Liver (tissue), 8 donors: ENCODE measurements at regions not wholly inside any gene's neighbourhood (a gene's known extent, or its start where the extent isn't known, plus 50 kb on each side); places are given as distances from the start of the nearest gene placed in this dataset.

Experiments used
- DNase-seq: peaks from one replicate; pipeline ENCODE4 v3.0.0-alpha.2; 2017; ENCODE audit warnings: low spot score
- H3K27ac ChIP-seq, 2 donors: one replicate each; pipeline ENCODE4 v1.7.0; 2013; ENCODE audit warnings: inconsistent platforms in 2 of 2, low read length in 2 of 2, control low read depth in 1 of 2, low read depth in 1 of 2, mild to moderate bottlenecking in 1 of 2
- H3K27me3 ChIP-seq, 4 donors: one replicate each; pipeline versions ENCODE4 v1.6.1 to v1.7.0; 2013; ENCODE audit warnings: low read length in 3 of 4, inconsistent platforms in 1 of 4, mild to moderate bottlenecking in 1 of 4, moderate library complexity in 1 of 4; ENCODE audit not compliant: control insufficient read depth in 4 of 4, insufficient read depth in 4 of 4
- H3K36me3 ChIP-seq, 4 donors: one replicate each; pipeline versions ENCODE4 v1.6.1 to v1.7.0; 2013; ENCODE audit warnings: low read length in 3 of 4, mild to moderate bottlenecking in 3 of 4, low read depth in 1 of 4, moderate library complexity in 1 of 4; ENCODE audit not compliant: control insufficient read depth in 4 of 4, insufficient read depth in 3 of 4
- H3K4me1 ChIP-seq, 4 donors: one replicate each; pipeline versions ENCODE4 v1.6.1 to v1.7.0; 2013; ENCODE audit warnings: low read length in 3 of 4, mild to moderate bottlenecking in 3 of 4, moderate library complexity in 1 of 4; ENCODE audit not compliant: control insufficient read depth in 4 of 4, insufficient read depth in 4 of 4
- H3K4me3 ChIP-seq, 3 donors: one replicate each; pipeline versions ENCODE4 v1.6.1 to v1.7.0; 2013; ENCODE audit warnings: low read length in 3 of 3, control low read depth in 1 of 3, low read depth in 1 of 3, mild to moderate bottlenecking in 1 of 3
- H3K9ac ChIP-seq, 2 donors: one replicate each; pipeline ENCODE4 v1.7.0; 2013; ENCODE audit warnings: low read length in 2 of 2, mild to moderate bottlenecking in 2 of 2, moderate library complexity in 2 of 2, control low read depth in 1 of 2, low read depth in 1 of 2
- H3K9me3 ChIP-seq, 4 donors: one replicate each; pipeline versions ENCODE4 v1.6.1 to v1.7.0; 2013; ENCODE audit warnings: low read length in 3 of 4; ENCODE audit not compliant: control insufficient read depth in 4 of 4
- EGR1 ChIP-seq, 2 donors: IDR thresholded peaks; 2 replicates each; pipeline ENCODE4 v1.6.1; 2016 to 2018; ENCODE audit warnings: antibody characterized with exemption in 2 of 2, low read depth in 2 of 2
- FOXA1 ChIP-seq: IDR thresholded peaks from 2 replicates; pipeline ENCODE4 v1.6.1; 2016; ENCODE audit warnings: antibody characterized with exemption
- FOXA2 ChIP-seq: IDR thresholded peaks from 2 replicates; pipeline ENCODE4 v1.6.1; 2016; ENCODE audit warnings: antibody characterized with exemption
- GABPA ChIP-seq, 2 donors: IDR thresholded peaks in 1 of 2; conservative IDR thresholded peaks in 1 of 2; 2 replicates each; pipeline ENCODE4 v1.6.1; 2016; ENCODE audit warnings: antibody characterized with exemption in 2 of 2, mild to moderate bottlenecking in 1 of 2, moderate library complexity in 1 of 2
- HNF4A ChIP-seq, 2 donors: conservative IDR thresholded peaks; 2 replicates each; pipeline ENCODE4 v1.6.1; 2016; ENCODE audit warnings: antibody characterized with exemption in 2 of 2, mild to moderate bottlenecking in 2 of 2
- HNF4G ChIP-seq: IDR thresholded peaks from 2 replicates; pipeline ENCODE4 v1.6.1; 2016; ENCODE audit warnings: antibody characterized with exemption
- JUND ChIP-seq, 2 donors: IDR thresholded peaks; 2 replicates each; pipeline ENCODE4 v1.6.1; 2016; ENCODE audit warnings: antibody characterized with exemption in 2 of 2
- NR2F2 ChIP-seq: IDR thresholded peaks from 2 replicates; pipeline ENCODE4 v1.6.1; 2016; ENCODE audit warnings: antibody characterized with exemption
- RAD21 ChIP-seq, 2 donors: IDR thresholded peaks; 2 replicates each; pipeline ENCODE4 v1.6.1; 2016; ENCODE audit warnings: antibody characterized with exemption in 2 of 2, mild to moderate bottlenecking in 2 of 2
- RXRA ChIP-seq, 2 donors: IDR thresholded peaks; 2 replicates each; pipeline ENCODE4 v1.6.1; 2017 to 2018; ENCODE audit warnings: antibody characterized with exemption in 2 of 2, mild to moderate bottlenecking in 1 of 2
- SP1 ChIP-seq: IDR thresholded peaks from 2 replicates; pipeline ENCODE4 v1.6.1; 2018; ENCODE audit warnings: antibody characterized with exemption, mild to moderate bottlenecking
- TAF1 ChIP-seq: conservative IDR thresholded peaks from 2 replicates; pipeline ENCODE4 v1.6.1; 2016; ENCODE audit warnings: antibody characterized with exemption, mild to moderate bottlenecking
- YY1 ChIP-seq: IDR thresholded peaks from 2 replicates; pipeline ENCODE4 v1.6.1; 2016; ENCODE audit warnings: antibody characterized with exemption, mild to moderate bottlenecking
- WGBS: extraction: QIAGEN DNeasy Blood & Tissue Kit; methylation state at CpG from one replicate; pipeline ENCODE4 v1.1.7; 2013; 5-methylcytosine and 5-hydroxymethylcytosine counted together
- TF ChIP-seq, protein P1 (sequence below): fragments of 150-350 bp; IDR thresholded peaks from 2 replicates; pipeline ENCODE4 v1.5.1; 2017; ENCODE audit warnings: improper control_type of control experiment, low read depth, low read length; ENCODE audit not compliant: missing input control
- TF ChIP-seq, protein P2 (sequence below): IDR thresholded peaks from 2 replicates; pipeline ENCODE4 v1.6.1; 2016; ENCODE audit warnings: antibody characterized with exemption
- TF ChIP-seq, protein P3 (sequence below): IDR thresholded peaks from 2 replicates; pipeline ENCODE4 v1.6.1; 2016; ENCODE audit warnings: antibody characterized with exemption
- TF ChIP-seq, protein P4 (sequence below): IDR thresholded peaks from 2 replicates; pipeline ENCODE4 v1.6.1; 2016; ENCODE audit warnings: antibody characterized with exemption
- TF ChIP-seq, protein P5 (sequence below): IDR thresholded peaks from 2 replicates; pipeline ENCODE4 v1.6.1; 2016; ENCODE audit warnings: antibody characterized with exemption, mild to moderate bottlenecking
- donor health status: healthy.
- donor health status: healthy.
- donor health status: healthy.
- donor health status: healthy.
- donor health status: healthy.

DNA sequence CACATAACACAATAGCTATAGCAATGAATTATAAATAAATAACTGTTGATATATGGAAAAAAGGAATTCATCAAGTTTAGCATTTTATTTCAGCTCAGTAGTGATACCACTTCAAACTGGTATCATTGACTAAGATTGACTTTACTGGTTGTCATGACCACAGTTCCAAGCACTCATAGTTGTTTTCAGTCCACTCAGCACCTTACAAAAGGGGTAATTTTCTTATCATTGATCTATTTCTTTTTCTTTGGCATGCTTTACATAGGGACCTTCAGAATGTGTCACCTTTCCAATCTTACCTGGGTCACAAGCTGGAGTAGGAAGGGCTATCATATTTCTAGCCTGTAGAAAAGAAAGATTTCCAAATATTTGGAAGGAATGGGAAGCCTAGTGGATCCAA, 275.5 kb upstream of the TMEM229A start:
- Histone ChIP-seq H3K27ac (no peak overlapping the region), H3K4me3 (no peak overlapping the region), H3K27me3 (no peaks in the 10 kb centered on the region), H3K9ac (no peak overlapping the region), H3K9me3 (no peaks in the 10 kb centered on the region), H3K36me3 (no peaks in the 10 kb centered on the region), H3K4me1 (no peaks in the 10 kb centered on the region)
- no peak for DNase-seq
- TF ChIP-seq RXRA (IDR thresholded peaks at IDR 0.05) (no peak), JUND (IDR thresholded peaks at IDR 0.05) (no peak), GABPA (IDR thresholded peaks at IDR 0.05 in 1 of 2, conservative IDR thresholded peaks at IDR 0.05 in 1 of 2) (no peak), HNF4A (conservative IDR thresholded peaks at IDR 0.05) (no peak), FOXA1 (no peak)
- TF ChIP-seq, protein P1, sequence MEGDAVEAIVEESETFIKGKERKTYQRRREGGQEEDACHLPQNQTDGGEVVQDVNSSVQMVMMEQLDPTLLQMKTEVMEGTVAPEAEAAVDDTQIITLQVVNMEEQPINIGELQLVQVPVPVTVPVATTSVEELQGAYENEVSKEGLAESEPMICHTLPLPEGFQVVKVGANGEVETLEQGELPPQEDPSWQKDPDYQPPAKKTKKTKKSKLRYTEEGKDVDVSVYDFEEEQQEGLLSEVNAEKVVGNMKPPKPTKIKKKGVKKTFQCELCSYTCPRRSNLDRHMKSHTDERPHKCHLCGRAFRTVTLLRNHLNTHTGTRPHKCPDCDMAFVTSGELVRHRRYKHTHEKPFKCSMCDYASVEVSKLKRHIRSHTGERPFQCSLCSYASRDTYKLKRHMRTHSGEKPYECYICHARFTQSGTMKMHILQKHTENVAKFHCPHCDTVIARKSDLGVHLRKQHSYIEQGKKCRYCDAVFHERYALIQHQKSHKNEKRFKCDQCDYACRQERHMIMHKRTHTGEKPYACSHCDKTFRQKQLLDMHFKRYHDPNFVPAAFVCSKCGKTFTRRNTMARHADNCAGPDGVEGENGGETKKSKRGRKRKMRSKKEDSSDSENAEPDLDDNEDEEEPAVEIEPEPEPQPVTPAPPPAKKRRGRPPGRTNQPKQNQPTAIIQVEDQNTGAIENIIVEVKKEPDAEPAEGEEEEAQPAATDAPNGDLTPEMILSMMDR, result no peak
- TF ChIP-seq, protein P2, sequence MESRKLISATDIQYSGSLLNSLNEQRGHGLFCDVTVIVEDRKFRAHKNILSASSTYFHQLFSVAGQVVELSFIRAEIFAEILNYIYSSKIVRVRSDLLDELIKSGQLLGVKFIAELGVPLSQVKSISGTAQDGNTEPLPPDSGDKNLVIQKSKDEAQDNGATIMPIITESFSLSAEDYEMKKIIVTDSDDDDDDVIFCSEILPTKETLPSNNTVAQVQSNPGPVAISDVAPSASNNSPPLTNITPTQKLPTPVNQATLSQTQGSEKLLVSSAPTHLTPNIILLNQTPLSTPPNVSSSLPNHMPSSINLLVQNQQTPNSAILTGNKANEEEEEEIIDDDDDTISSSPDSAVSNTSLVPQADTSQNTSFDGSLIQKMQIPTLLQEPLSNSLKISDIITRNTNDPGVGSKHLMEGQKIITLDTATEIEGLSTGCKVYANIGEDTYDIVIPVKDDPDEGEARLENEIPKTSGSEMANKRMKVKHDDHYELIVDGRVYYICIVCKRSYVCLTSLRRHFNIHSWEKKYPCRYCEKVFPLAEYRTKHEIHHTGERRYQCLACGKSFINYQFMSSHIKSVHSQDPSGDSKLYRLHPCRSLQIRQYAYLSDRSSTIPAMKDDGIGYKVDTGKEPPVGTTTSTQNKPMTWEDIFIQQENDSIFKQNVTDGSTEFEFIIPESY, result no peak

DNA sequence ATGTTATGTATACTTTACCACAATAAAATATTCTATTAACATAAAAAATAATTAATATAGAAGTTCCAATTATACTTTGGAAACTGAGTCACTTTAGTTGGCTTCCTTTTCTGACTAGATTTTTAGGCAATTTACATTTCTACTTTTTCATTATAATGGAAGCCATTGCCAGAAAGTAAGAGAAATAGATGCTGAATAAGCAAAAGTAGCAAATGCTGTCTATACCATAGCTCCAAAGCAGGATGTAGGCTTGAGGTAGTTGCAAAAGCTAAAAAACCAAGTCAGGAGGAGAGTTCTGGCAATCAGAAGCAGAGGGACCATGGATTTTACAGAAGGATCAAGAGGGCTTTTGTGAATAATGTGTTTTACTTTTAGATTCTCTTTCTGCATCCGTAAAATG, 262.4 kb upstream of the TMEM229A start:
- H3K4me3 ChIP-seq, result no peak overlapping the region
- DNase-seq, result no peak
- no peaks in the 10 kb centered on the region for H3K27me3 ChIP-seq
- no peaks in the 10 kb centered on the region for H3K36me3 ChIP-seq
- TF ChIP-seq, protein P1, result no peak
- TF ChIP-seq JUND (IDR thresholded peaks at IDR 0.05), result no peak
- TF ChIP-seq, protein P3, sequence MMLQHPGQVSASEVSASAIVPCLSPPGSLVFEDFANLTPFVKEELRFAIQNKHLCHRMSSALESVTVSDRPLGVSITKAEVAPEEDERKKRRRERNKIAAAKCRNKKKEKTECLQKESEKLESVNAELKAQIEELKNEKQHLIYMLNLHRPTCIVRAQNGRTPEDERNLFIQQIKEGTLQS, result no peak
- TF ChIP-seq, protein P2, result no peak
- TF ChIP-seq FOXA2, result no peak
- TF ChIP-seq, protein P4, sequence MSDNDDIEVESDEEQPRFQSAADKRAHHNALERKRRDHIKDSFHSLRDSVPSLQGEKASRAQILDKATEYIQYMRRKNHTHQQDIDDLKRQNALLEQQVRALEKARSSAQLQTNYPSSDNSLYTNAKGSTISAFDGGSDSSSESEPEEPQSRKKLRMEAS, result no peak
- no peak for TF ChIP-seq YY1
- TF ChIP-seq TAF1, result no peak
- no peak for TF ChIP-seq GABPA (IDR thresholded peaks at IDR 0.05 in 1 of 2, conservative IDR thresholded peaks at IDR 0.05 in 1 of 2)
- no peak for TF ChIP-seq FOXA1
- no peak for TF ChIP-seq SP1
- no peak for TF ChIP-seq NR2F2
- TF ChIP-seq, protein P5, sequence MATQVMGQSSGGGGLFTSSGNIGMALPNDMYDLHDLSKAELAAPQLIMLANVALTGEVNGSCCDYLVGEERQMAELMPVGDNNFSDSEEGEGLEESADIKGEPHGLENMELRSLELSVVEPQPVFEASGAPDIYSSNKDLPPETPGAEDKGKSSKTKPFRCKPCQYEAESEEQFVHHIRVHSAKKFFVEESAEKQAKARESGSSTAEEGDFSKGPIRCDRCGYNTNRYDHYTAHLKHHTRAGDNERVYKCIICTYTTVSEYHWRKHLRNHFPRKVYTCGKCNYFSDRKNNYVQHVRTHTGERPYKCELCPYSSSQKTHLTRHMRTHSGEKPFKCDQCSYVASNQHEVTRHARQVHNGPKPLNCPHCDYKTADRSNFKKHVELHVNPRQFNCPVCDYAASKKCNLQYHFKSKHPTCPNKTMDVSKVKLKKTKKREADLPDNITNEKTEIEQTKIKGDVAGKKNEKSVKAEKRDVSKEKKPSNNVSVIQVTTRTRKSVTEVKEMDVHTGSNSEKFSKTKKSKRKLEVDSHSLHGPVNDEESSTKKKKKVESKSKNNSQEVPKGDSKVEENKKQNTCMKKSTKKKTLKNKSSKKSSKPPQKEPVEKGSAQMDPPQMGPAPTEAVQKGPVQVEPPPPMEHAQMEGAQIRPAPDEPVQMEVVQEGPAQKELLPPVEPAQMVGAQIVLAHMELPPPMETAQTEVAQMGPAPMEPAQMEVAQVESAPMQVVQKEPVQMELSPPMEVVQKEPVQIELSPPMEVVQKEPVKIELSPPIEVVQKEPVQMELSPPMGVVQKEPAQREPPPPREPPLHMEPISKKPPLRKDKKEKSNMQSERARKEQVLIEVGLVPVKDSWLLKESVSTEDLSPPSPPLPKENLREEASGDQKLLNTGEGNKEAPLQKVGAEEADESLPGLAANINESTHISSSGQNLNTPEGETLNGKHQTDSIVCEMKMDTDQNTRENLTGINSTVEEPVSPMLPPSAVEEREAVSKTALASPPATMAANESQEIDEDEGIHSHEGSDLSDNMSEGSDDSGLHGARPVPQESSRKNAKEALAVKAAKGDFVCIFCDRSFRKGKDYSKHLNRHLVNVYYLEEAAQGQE, result no peak
- no peak for TF ChIP-seq RAD21 (IDR thresholded peaks at IDR 0.05)
- no peak for TF ChIP-seq HNF4G
- TF ChIP-seq HNF4A (conservative IDR thresholded peaks at IDR 0.05), result no peak
- TF ChIP-seq EGR1 (IDR thresholded peaks at IDR 0.05; ENCODE audit: low read depth in 2 of 2), result no peak
- no peak overlapping the region for H3K27ac ChIP-seq
- no peaks in the 10 kb centered on the region for H3K4me1 ChIP-seq
- H3K9ac ChIP-seq, result no peak overlapping the region
- 95% methylated on average over 1 of the region's 1 CpG for WGBS
- H3K9me3 ChIP-seq, result peaks cover 4 to 38% (median 7%) of the 10 kb centered on the region in 4 donors
